Left ventricle myocardium inferior (tissue), 1 donor: ENCODE measurements at regions not wholly inside any gene's neighbourhood (a gene's known extent, or its start where the extent isn't known, plus 50 kb on each side); places are given as distances from the start of the nearest gene placed in this dataset.

Source experiments
- DNase-seq: peaks from one replicate; pipeline ENCODE4 v3.0.0-alpha.2; 2020
- H3K27ac ChIP-seq: fragments of 200-600 bp; replicated peaks from 2 replicates; pipeline ENCODE4 v1.8.0; 2021
- H3K27me3 ChIP-seq: fragments of 200-600 bp; 2 replicates; pipeline ENCODE4 v1.8.0; 2021; ENCODE audit warnings: low read depth
- H3K36me3 ChIP-seq: fragments of 200-600 bp; 2 replicates; pipeline ENCODE4 v1.8.0; 2021
- H3K4me1 ChIP-seq: fragments of 200-600 bp; 2 replicates; pipeline ENCODE4 v1.8.0; 2021
- H3K4me3 ChIP-seq: fragments of 200-600 bp; 2 replicates; pipeline ENCODE4 v1.8.0; 2021; ENCODE audit warnings: mild to moderate bottlenecking, moderate library complexity
- H3K9me3 ChIP-seq: fragments of 200-600 bp; replicated peaks from 2 replicates; pipeline ENCODE4 v1.8.0; 2021
- CTCF ChIP-seq: fragments of 200-600 bp; IDR thresholded peaks from 2 replicates; pipeline ENCODE4 v1.8.0; 2021; ENCODE audit warnings: antibody characterized with exemption, mild to moderate bottlenecking, borderline replicate concordance
- intact Hi-C: fragments of 100-400 bp; cut with micrococcal nuclease; formaldehyde crosslinking; loops from one replicate; pipeline ENCODE4 v1.11.0; 2022
- donor health status: DM: no; HTN: yes; CAD: no; lungs with severe emphysema.

GRCh38 chr18:52190631-52191030 is 149.4 kb upstream of the DCC start:
- Histone ChIP-seq H3K9me3 (no peaks in the 10 kb centered on the region), H3K4me1 (no peaks in the 10 kb centered on the region), H3K4me3 (no peak overlapping the region), H3K27ac (no peak overlapping the region), H3K36me3 (no peaks in the 10 kb centered on the region), H3K27me3 (no peaks in the 10 kb centered on the region)
- TF ChIP-seq CTCF = no peak
- intact Hi-C loops = no loop called here
- DNase-seq = no peak

GRCh38 chr18:52200406-52200805 is 139.6 kb upstream of the DCC start:
- no peak for TF ChIP-seq CTCF
- Histone ChIP-seq H3K27ac (no peak overlapping the region), H3K27me3 (no peaks in the 10 kb centered on the region), H3K4me3 (no peak overlapping the region), H3K4me1 (no peaks in the 10 kb centered on the region), H3K9me3 (peaks cover 5% of the 10 kb centered on the region), H3K36me3 (no peaks in the 10 kb centered on the region)
- no peak for DNase-seq
- intact Hi-C loops = no loop called here

GRCh38 chr18:52200921-52201663 is 138.9 kb upstream of the DCC start:
- Histone ChIP-seq H3K9me3 (peaks cover 5% of the 10 kb centered on the region), H3K4me3 (no peak overlapping the region), H3K27me3 (no peaks in the 10 kb centered on the region), H3K36me3 (no peaks in the 10 kb centered on the region), H3K27ac (no peak overlapping the region), H3K4me1 (no peaks in the 10 kb centered on the region)
- intact Hi-C loops = no loop called here
- no peak for DNase-seq
- no peak for TF ChIP-seq CTCF

GRCh38 chr18:52208646-52209045 is 131.4 kb upstream of the DCC start:
- intact Hi-C loops = no loop called here
- Histone ChIP-seq H3K27ac (no peak overlapping the region), H3K9me3 (no peaks in the 10 kb centered on the region), H3K27me3 (no peaks in the 10 kb centered on the region), H3K36me3 (no peaks in the 10 kb centered on the region), H3K4me3 (no peak overlapping the region), H3K4me1 (no peaks in the 10 kb centered on the region)
- no peak for TF ChIP-seq CTCF
- no peak for DNase-seq

GRCh38 chr18:52216109-52216508 is 123.9 kb upstream of the DCC start:
- no peaks in the 10 kb centered on the region for H3K27me3 ChIP-seq
- no peak for TF ChIP-seq CTCF
- peaks cover 2% of the 10 kb centered on the region for H3K4me1 ChIP-seq
- no peak overlapping the region for H3K27ac ChIP-seq
- DNase-seq = no peak
- no peaks in the 10 kb centered on the region for H3K36me3 ChIP-seq
- H3K4me3 ChIP-seq = no peak overlapping the region
- intact Hi-C loops = no loop called here
- no peaks in the 10 kb centered on the region for H3K9me3 ChIP-seq
